Gastroesophageal sphincter (tissue), 3 donors: ENCODE measurements at regions not wholly inside any gene's neighbourhood (a gene's known extent, or its start where the extent isn't known, plus 50 kb on each side); places are given as distances from the start of the nearest gene placed in this dataset.

Experiments
- EP300 ChIP-seq: sonication (generic); formaldehyde crosslinking; IDR thresholded peaks from one replicate; pipeline ENCODE4 v1.6.1; 2017; ENCODE audit warnings: antibody characterized with exemption, mild to moderate bottlenecking
- POLR2A ChIP-seq, 2 donors: fragments of 450-650 bp; IDR thresholded peaks; one replicate each; pipeline ENCODE4 v1.6.1; 2017; ENCODE audit warnings: antibody characterized with exemption in 2 of 2, mild to moderate bottlenecking in 2 of 2, moderate library complexity in 1 of 2
- POLR2AphosphoS5 ChIP-seq: sonication (generic); formaldehyde crosslinking; IDR thresholded peaks from one replicate; pipeline ENCODE4 v1.6.1; 2017; ENCODE audit warnings: antibody characterized with exemption
- TF ChIP-seq, protein P1 (sequence below), 4 experiments: fragments of 200-600 bp in 2 of 4; fragments of 450-650 bp in 2 of 4; sonication (generic) in 1 of 4; IDR thresholded peaks; one replicate each; pipeline ENCODE4 v1.5.1; 2017 to 2019; ENCODE audit warnings: antibody characterized with exemption in 4 of 4, mild to moderate bottlenecking in 2 of 4, moderate library complexity in 2 of 4

- TF ChIP-seq, protein P1, sequence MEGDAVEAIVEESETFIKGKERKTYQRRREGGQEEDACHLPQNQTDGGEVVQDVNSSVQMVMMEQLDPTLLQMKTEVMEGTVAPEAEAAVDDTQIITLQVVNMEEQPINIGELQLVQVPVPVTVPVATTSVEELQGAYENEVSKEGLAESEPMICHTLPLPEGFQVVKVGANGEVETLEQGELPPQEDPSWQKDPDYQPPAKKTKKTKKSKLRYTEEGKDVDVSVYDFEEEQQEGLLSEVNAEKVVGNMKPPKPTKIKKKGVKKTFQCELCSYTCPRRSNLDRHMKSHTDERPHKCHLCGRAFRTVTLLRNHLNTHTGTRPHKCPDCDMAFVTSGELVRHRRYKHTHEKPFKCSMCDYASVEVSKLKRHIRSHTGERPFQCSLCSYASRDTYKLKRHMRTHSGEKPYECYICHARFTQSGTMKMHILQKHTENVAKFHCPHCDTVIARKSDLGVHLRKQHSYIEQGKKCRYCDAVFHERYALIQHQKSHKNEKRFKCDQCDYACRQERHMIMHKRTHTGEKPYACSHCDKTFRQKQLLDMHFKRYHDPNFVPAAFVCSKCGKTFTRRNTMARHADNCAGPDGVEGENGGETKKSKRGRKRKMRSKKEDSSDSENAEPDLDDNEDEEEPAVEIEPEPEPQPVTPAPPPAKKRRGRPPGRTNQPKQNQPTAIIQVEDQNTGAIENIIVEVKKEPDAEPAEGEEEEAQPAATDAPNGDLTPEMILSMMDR (IDR thresholded peaks at IDR 0.05): no peak
- TF ChIP-seq POLR2AphosphoS5 (no peak), POLR2A (IDR thresholded peaks at IDR 0.05) (no peak), EP300 (no peak)
Measured at GRCh38 chr12:97048421-97049035, 141.5 kb downstream of the NEDD1 start.
